HCT116 (cell line): ENCODE measurements at regions not wholly inside any gene's neighbourhood (a gene's known extent, or its start where the extent isn't known, plus 50 kb on each side); places are given as distances from the start of the nearest gene placed in this dataset.

Experiments used
- ATAC-seq: fragments of 200-7000 bp; cut with Tn5 transposase; 2 replicates; pipeline ENCODE4 v1.9.1; 2020; ENCODE audit warnings: mild to moderate bottlenecking, moderate library complexity
- BruUV-seq: library from RNA; stranded (reverse); fragments of 400-500 nt; replicated peaks from 2 replicates; lab custom pipeline; 2021; lab: Mats Ljungman, UMichigan
- CTCF ChIA-PET: fragments of 300-600 bp; sonication (Branson Sonifier 250); formaldehyde crosslinking; loops from one replicate; lab custom pipeline; 2021; ENCODE audit warnings: antibody characterized with exemption; lab: Charles Lee
- POLR2A ChIA-PET: fragments of 300-600, 350-600 bp; sonication (Branson Sonifier 250); formaldehyde crosslinking; loops from one replicate; lab custom pipeline; 2021; ENCODE audit warnings: antibody characterized with exemption; lab: Charles Lee
- RAD21 ChIA-PET, 2 experiments: fragments of 300-600 bp; sonication (Branson Sonifier 250); formaldehyde crosslinking; loops; one replicate each; lab custom pipeline; 2023; ENCODE audit warnings: low total read pairs in 2 of 2; ENCODE audit not compliant: uncharacterized antibody in 2 of 2, unreplicated experiment in 2 of 2, low non-redundant PET in 1 of 2; lab: Charles Lee
- DNase-seq: peaks from one replicate; pipeline ENCODE4 v3.0.0-alpha.2; 2010; ENCODE audit warnings: low read depth, low spot score
- H2AFZ ChIP-seq: fragments of 200-600 bp; shearing (Covaris generic), sonication (generic); 2 replicates; pipeline ENCODE4 v1.6.1; 2017; ENCODE audit warnings: low read depth, mixed run types, mixed read lengths, antibody characterized with exemption, low read length; ENCODE audit not compliant: poor library complexity, severe bottlenecking
- H3K27ac ChIP-seq: 2 replicates; pipeline ENCODE4 v1.5.1; 2012; ENCODE audit warnings: low read depth, low read length
- H3K27me3 ChIP-seq: fragments of 200-600 bp; sonication (generic); 2 replicates; pipeline ENCODE4 v1.6.1; 2016; ENCODE audit warnings: mixed run types, low read length, mixed read lengths; ENCODE audit not compliant: insufficient read depth
- H3K36me3 ChIP-seq, 2 experiments: fragments of 200-500 bp in 1 of 2; fragments of 200-600 bp in 1 of 2; sonication (Bioruptor generic) in 1 of 2; sonication (generic) in 1 of 2; 2 replicates each; pipeline versions ENCODE4 v1.5.1 to v1.6.1; 2014 to 2016; ENCODE audit warnings: low read length in 2 of 2, inconsistent platforms in 1 of 2, mixed read lengths in 1 of 2, mixed run types in 1 of 2; ENCODE audit not compliant: insufficient read depth in 2 of 2, control insufficient read depth in 1 of 2
- H3K4me1 ChIP-seq, 2 experiments: fragments of 200-600 bp in 1 of 2; sonication (generic) in 1 of 2; 2 replicates each; pipeline versions ENCODE4 v1.5.1 to v1.6.1; 2012 to 2017; ENCODE audit warnings: low read length in 2 of 2, inconsistent platforms in 1 of 2, mild to moderate bottlenecking in 1 of 2, mixed read lengths in 1 of 2, mixed run types in 1 of 2, moderate library complexity in 1 of 2; ENCODE audit not compliant: insufficient read depth in 2 of 2, control insufficient read depth in 1 of 2
- H3K4me2 ChIP-seq: fragments of 200-600 bp; sonication (generic); 2 replicates; pipeline ENCODE4 v1.6.1; 2017; ENCODE audit warnings: mixed run types, low read length, mixed read lengths
- H3K4me3 ChIP-seq, 2 experiments: fragments of 200-600 bp in 1 of 2; sonication (generic) in 1 of 2; replicated peaks in 1 of 2; 2 replicates each; pipeline ENCODE4 v1.5.1; 2011 to 2016; ENCODE audit warnings: low read length in 2 of 2, control low read depth in 1 of 2, low read depth in 1 of 2, mild to moderate bottlenecking in 1 of 2, mixed read lengths in 1 of 2, mixed run types in 1 of 2
- H3K79me2 ChIP-seq: fragments of 200-600 bp; sonication (generic); 2 replicates; pipeline ENCODE4 v1.6.1; 2017; ENCODE audit warnings: mild to moderate bottlenecking, mixed run types, low read length, moderate library complexity, mixed read lengths; ENCODE audit not compliant: insufficient read depth
- H3K9ac ChIP-seq: fragments of 200-600 bp; sonication (generic); 2 replicates; pipeline ENCODE4 v1.6.1; 2016; ENCODE audit warnings: low read length, mixed read lengths
- H3K9me2 ChIP-seq: fragments of 200-600 bp; sonication (generic), shearing (Covaris generic); 2 replicates; pipeline ENCODE4 v1.6.1; 2017; ENCODE audit warnings: mixed run types, mild to moderate bottlenecking, moderate library complexity; ENCODE audit not compliant: insufficient read depth
- H3K9me3 ChIP-seq, 2 experiments: fragments of 200-500 bp in 1 of 2; fragments of 200-600 bp in 1 of 2; sonication (Bioruptor generic) in 1 of 2; sonication (generic) in 1 of 2; 2 replicates each; pipeline ENCODE4 v1.6.1; 2014 to 2017; ENCODE audit warnings: low read length in 2 of 2, mixed read lengths in 2 of 2, inconsistent platforms in 1 of 2, low read depth in 1 of 2, mild to moderate bottlenecking in 1 of 2, mixed run types in 1 of 2, moderate library complexity in 1 of 2; ENCODE audit not compliant: control insufficient read depth in 1 of 2, insufficient read depth in 1 of 2
- H4K20me1 ChIP-seq: fragments of 200-600 bp; sonication (generic), shearing (Covaris generic); 2 replicates; pipeline ENCODE4 v1.6.1; 2017; ENCODE audit warnings: mixed run types, mild to moderate bottlenecking, moderate library complexity; ENCODE audit not compliant: insufficient read depth
- CBX3 ChIP-seq: IDR thresholded peaks from 2 replicates; pipeline ENCODE4 v1.6.1; 2012; ENCODE audit warnings: low read depth
- CEBPB ChIP-seq: IDR thresholded peaks from 2 replicates; pipeline ENCODE4 v1.6.1; 2012; ENCODE audit warnings: low read depth
- ELF1 ChIP-seq: IDR thresholded peaks from 2 replicates; pipeline ENCODE4 v1.6.1; 2012; ENCODE audit warnings: low read depth, borderline replicate concordance
- EZH2 ChIP-seq: fragments of 200-600 bp; sonication (generic); IDR thresholded peaks from 2 replicates; pipeline ENCODE4 v1.6.1; 2017; ENCODE audit warnings: antibody characterized with exemption, mixed run types
- EZH2phosphoT487 ChIP-seq: fragments of 200-600 bp; IDR thresholded peaks from 2 replicates; pipeline ENCODE4 v1.6.1; 2018; ENCODE audit warnings: antibody characterized with exemption, borderline replicate concordance
- FOSL1 ChIP-seq: IDR thresholded peaks from 2 replicates; pipeline ENCODE4 v1.6.1; 2012; ENCODE audit warnings: low read depth
- JUND ChIP-seq: IDR thresholded peaks from 2 replicates; pipeline ENCODE4 v1.6.1; 2012
- POLR2A ChIP-seq: IDR thresholded peaks from 2 replicates; pipeline ENCODE4 v1.7.0; 2011; ENCODE audit warnings: borderline replicate concordance; ENCODE audit not compliant: insufficient read depth, insufficient read length; ENCODE audit errors: extremely low read depth
- RAD21 ChIP-seq: IDR thresholded peaks from 2 replicates; pipeline ENCODE4 v1.6.1; 2012; ENCODE audit warnings: low read depth, mild to moderate bottlenecking
- SIN3A ChIP-seq: IDR thresholded peaks from 2 replicates; pipeline ENCODE4 v1.6.1; 2012; ENCODE audit warnings: low read depth
- SP1 ChIP-seq: IDR thresholded peaks from 2 replicates; pipeline ENCODE4 v1.6.1; 2012; ENCODE audit warnings: low read depth
- SRF ChIP-seq: IDR thresholded peaks from 2 replicates; pipeline ENCODE4 v1.6.1; 2012; ENCODE audit warnings: low read depth
- TCF7L2 ChIP-seq: IDR thresholded peaks from 2 replicates; pipeline ENCODE4 v1.7.0; 2011; ENCODE audit warnings: borderline replicate concordance, inconsistent platforms; ENCODE audit not compliant: insufficient read depth, insufficient read length; ENCODE audit errors: extremely low read depth
- ZFX ChIP-seq: fragments of 450-650 bp; IDR thresholded peaks from 2 replicates; pipeline ENCODE4 v1.6.1; 2017
- intact Hi-C: fragments of 100-400 bp; cut with micrococcal nuclease; formaldehyde crosslinking; loops from 2 replicates; pipeline ENCODE4 v1.10.0; 2022
- TF ChIP-seq, protein P1 (sequence below): IDR thresholded peaks from 2 replicates; pipeline ENCODE4 v1.6.1; 2012; ENCODE audit warnings: low read depth
- TF ChIP-seq, protein P2 (sequence below): IDR thresholded peaks from 2 replicates; pipeline ENCODE4 v1.6.1; 2012
- TF ChIP-seq, protein P3 (sequence below), 3 experiments: fragments of 200-600 bp in 1 of 3; sonication (generic) in 1 of 3; IDR thresholded peaks in 2 of 3; conservative IDR thresholded peaks in 1 of 3; 2 replicates each; pipeline ENCODE4 v1.5.1; 2012 to 2017; ENCODE audit warnings: low read depth in 2 of 3, low read length in 2 of 3, antibody characterized with exemption in 1 of 3, borderline replicate concordance in 1 of 3, control low read depth in 1 of 3, mild to moderate bottlenecking in 1 of 3, mixed read lengths in 1 of 3, mixed run types in 1 of 3, moderate library complexity in 1 of 3; ENCODE audit not compliant: insufficient read depth in 1 of 3

DNA sequence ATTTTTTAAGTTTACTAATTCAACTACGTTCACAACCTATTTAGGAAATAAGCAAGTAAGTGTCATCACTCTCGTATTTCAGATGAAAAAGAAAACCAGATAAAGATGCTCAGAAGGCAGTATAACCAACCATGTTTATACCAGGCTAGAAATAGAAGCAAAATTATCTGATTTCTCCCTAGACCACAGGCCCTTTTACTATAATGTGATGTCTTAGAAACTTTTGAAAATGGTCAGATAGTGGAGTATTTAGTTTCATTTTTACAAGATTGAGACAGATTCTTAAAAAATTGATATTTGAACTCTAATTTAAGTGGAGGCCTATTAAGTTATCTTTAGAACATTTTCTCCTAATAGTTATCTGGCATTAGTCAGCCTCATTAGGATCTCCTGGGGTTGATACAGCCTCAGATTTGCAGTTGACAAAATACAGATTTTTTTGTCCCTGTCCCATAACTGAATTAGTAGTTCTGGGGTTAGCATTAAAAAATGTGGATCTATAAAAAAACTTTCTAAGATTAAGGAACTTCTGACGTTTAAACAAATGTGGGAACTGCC, 818.7 kb upstream of the PCDH9 start:
- ChIA-PET POLR2A (no interaction called here), RAD21 (no interaction called here), CTCF (no interaction called here)
- H3K27ac ChIP-seq: no peak overlapping the region
- no peaks in the 10 kb centered on the region for H3K79me2 ChIP-seq
- intact Hi-C loops: no loop called here
- BruUV-seq: no TSS peak
- H4K20me1 ChIP-seq: no peaks in the 10 kb centered on the region
- no peak overlapping the region for H2AFZ ChIP-seq
- H3K9me2 ChIP-seq: no peaks in the 10 kb centered on the region
- no peak overlapping the region for H3K4me3 ChIP-seq
- H3K4me2 ChIP-seq: no peak overlapping the region
- no peaks in the 10 kb centered on the region; a peak in 1 of 4 replicates for H3K9me3 ChIP-seq
- H3K4me1 ChIP-seq: no peaks in the 10 kb centered on the region
- no peak overlapping the region for H3K9ac ChIP-seq
- ATAC-seq: no peak
- TF ChIP-seq RAD21 (no peak), ZFX (no peak), EZH2phosphoT487 (no peak), SIN3A (no peak), FOSL1 (no peak), CBX3 (no peak), ELF1 (no peak), CEBPB (no peak), JUND (no peak), EZH2 (no peak), SP1 (no peak), TCF7L2 (no peak), SRF (no peak), POLR2A (no peak)
- TF ChIP-seq, protein P1, sequence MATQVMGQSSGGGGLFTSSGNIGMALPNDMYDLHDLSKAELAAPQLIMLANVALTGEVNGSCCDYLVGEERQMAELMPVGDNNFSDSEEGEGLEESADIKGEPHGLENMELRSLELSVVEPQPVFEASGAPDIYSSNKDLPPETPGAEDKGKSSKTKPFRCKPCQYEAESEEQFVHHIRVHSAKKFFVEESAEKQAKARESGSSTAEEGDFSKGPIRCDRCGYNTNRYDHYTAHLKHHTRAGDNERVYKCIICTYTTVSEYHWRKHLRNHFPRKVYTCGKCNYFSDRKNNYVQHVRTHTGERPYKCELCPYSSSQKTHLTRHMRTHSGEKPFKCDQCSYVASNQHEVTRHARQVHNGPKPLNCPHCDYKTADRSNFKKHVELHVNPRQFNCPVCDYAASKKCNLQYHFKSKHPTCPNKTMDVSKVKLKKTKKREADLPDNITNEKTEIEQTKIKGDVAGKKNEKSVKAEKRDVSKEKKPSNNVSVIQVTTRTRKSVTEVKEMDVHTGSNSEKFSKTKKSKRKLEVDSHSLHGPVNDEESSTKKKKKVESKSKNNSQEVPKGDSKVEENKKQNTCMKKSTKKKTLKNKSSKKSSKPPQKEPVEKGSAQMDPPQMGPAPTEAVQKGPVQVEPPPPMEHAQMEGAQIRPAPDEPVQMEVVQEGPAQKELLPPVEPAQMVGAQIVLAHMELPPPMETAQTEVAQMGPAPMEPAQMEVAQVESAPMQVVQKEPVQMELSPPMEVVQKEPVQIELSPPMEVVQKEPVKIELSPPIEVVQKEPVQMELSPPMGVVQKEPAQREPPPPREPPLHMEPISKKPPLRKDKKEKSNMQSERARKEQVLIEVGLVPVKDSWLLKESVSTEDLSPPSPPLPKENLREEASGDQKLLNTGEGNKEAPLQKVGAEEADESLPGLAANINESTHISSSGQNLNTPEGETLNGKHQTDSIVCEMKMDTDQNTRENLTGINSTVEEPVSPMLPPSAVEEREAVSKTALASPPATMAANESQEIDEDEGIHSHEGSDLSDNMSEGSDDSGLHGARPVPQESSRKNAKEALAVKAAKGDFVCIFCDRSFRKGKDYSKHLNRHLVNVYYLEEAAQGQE: no peak
- TF ChIP-seq, protein P2, sequence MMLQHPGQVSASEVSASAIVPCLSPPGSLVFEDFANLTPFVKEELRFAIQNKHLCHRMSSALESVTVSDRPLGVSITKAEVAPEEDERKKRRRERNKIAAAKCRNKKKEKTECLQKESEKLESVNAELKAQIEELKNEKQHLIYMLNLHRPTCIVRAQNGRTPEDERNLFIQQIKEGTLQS: no peak
- TF ChIP-seq, protein P3, sequence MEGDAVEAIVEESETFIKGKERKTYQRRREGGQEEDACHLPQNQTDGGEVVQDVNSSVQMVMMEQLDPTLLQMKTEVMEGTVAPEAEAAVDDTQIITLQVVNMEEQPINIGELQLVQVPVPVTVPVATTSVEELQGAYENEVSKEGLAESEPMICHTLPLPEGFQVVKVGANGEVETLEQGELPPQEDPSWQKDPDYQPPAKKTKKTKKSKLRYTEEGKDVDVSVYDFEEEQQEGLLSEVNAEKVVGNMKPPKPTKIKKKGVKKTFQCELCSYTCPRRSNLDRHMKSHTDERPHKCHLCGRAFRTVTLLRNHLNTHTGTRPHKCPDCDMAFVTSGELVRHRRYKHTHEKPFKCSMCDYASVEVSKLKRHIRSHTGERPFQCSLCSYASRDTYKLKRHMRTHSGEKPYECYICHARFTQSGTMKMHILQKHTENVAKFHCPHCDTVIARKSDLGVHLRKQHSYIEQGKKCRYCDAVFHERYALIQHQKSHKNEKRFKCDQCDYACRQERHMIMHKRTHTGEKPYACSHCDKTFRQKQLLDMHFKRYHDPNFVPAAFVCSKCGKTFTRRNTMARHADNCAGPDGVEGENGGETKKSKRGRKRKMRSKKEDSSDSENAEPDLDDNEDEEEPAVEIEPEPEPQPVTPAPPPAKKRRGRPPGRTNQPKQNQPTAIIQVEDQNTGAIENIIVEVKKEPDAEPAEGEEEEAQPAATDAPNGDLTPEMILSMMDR (IDR thresholded peaks at IDR 0.05 in 2 of 3, conservative IDR thresholded peaks at IDR 0.05 in 1 of 3; ENCODE audit: borderline replicate concordance in 1 of 3, insufficient read depth in 1 of 3, low read depth in 2 of 3, low read length in 2 of 3): no peak
- H3K27me3 ChIP-seq: no peaks in the 10 kb centered on the region
- DNase-seq: no peak
- no peaks in the 10 kb centered on the region for H3K36me3 ChIP-seq
